Endothelial cell of umbilical vein (primary cell): ENCODE measurements at regions not wholly inside any gene's neighbourhood (a gene's known extent, or its start where the extent isn't known, plus 50 kb on each side); places are given as distances from the start of the nearest gene placed in this dataset.

Experiments used
- EZH2 ChIP-seq: IDR thresholded peaks from 2 replicates; pipeline ENCODE4 v1.6.1; 2012; ENCODE audit warnings: borderline replicate concordance, low read depth, mild to moderate bottlenecking, moderate library complexity, low read length, inconsistent platforms; ENCODE audit not compliant: severe bottlenecking
- FOS ChIP-seq: IDR thresholded peaks from 2 replicates; pipeline ENCODE4 v1.6.1; 2011; ENCODE audit warnings: mild to moderate bottlenecking, low read length, moderate library complexity, borderline replicate concordance; ENCODE audit not compliant: insufficient read depth
- JUN ChIP-seq: IDR thresholded peaks from 2 replicates; pipeline ENCODE4 v1.6.1; 2011; ENCODE audit warnings: borderline replicate concordance, low read depth; ENCODE audit not compliant: insufficient read length, insufficient read depth
- MYC ChIP-seq: IDR thresholded peaks from one replicate; pipeline ENCODE4 v1.6.1; 2011; ENCODE audit warnings: mild to moderate bottlenecking, low read depth, low read length
- POLR2A ChIP-seq: IDR thresholded peaks from 2 replicates; pipeline ENCODE4 v1.6.1; 2012; ENCODE audit warnings: low read depth, mild to moderate bottlenecking, control low read depth, low read length
- POLR2AphosphoS5 ChIP-seq: IDR thresholded peaks from 2 replicates; pipeline ENCODE4 v1.6.1; 2012; ENCODE audit warnings: low read depth, mild to moderate bottlenecking, control low read depth, low read length, moderate library complexity; ENCODE audit not compliant: insufficient read depth
- TF ChIP-seq, protein P1 (sequence below), 2 donors: IDR thresholded peaks; 1 replicate in 1 of 2; 2 replicates in 1 of 2; pipeline ENCODE4 v1.5.1; 2011; ENCODE audit warnings: low read length in 2 of 2, mild to moderate bottlenecking in 2 of 2, moderate library complexity in 2 of 2, control low read depth in 1 of 2, inconsistent platforms in 1 of 2, low read depth in 1 of 2; ENCODE audit not compliant: insufficient read depth in 1 of 2; ENCODE audit errors: extremely low read depth in 1 of 2
- TF ChIP-seq, protein P2 (sequence below): IDR thresholded peaks from 2 replicates; pipeline ENCODE4 v1.6.1; 2011; ENCODE audit not compliant: insufficient read depth, insufficient read length

DNA sequence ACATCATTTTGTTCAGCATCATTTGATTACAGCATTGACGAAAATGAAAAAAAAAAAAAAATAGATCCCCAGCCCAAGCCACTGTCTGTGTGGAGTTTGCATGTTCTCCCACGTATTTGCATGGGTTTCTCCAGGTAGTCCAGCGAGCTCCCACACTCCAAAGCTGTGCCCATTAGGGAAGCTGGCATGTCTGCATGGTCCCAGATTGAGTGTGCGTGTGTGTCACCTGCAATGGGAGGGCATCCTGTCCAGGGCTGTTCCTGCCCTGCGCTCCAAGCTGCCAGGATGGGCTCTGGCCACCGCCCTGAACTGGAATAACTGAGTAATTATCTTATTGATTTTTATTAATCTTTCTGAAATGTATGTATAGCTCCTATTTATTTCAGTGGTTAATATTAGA lies 88.6 kb downstream of the KLF12 start:
- TF ChIP-seq FOS (no peak), POLR2A (no peak), EZH2 (no peak), JUN (no peak), POLR2AphosphoS5 (no peak), MYC (no peak)
- TF ChIP-seq, protein P1, sequence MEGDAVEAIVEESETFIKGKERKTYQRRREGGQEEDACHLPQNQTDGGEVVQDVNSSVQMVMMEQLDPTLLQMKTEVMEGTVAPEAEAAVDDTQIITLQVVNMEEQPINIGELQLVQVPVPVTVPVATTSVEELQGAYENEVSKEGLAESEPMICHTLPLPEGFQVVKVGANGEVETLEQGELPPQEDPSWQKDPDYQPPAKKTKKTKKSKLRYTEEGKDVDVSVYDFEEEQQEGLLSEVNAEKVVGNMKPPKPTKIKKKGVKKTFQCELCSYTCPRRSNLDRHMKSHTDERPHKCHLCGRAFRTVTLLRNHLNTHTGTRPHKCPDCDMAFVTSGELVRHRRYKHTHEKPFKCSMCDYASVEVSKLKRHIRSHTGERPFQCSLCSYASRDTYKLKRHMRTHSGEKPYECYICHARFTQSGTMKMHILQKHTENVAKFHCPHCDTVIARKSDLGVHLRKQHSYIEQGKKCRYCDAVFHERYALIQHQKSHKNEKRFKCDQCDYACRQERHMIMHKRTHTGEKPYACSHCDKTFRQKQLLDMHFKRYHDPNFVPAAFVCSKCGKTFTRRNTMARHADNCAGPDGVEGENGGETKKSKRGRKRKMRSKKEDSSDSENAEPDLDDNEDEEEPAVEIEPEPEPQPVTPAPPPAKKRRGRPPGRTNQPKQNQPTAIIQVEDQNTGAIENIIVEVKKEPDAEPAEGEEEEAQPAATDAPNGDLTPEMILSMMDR (IDR thresholded peaks at IDR 0.05; ENCODE audit: extremely low read depth in 1 of 2, insufficient read depth in 1 of 2, low read depth in 1 of 2, low read length in 2 of 2) = no peak
- TF ChIP-seq, protein P2, sequence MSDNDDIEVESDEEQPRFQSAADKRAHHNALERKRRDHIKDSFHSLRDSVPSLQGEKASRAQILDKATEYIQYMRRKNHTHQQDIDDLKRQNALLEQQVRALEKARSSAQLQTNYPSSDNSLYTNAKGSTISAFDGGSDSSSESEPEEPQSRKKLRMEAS = no peak
